ENCODE measurements at regions not wholly inside any gene's neighbourhood (a gene's known extent, or its start where the extent isn't known, plus 50 kb on each side); places are given as distances from the start of the nearest gene placed in this dataset.

- TF ChIP-seq HOXA7 (CRISPR knock-in tag; IDR thresholded peaks at IDR 0.05) (no peak), CTCF (IDR thresholded peaks at IDR 0.05) (no peak), POLR2AphosphoS2 (conservative IDR thresholded peaks at IDR 0.05; ENCODE audit: low read length) (no peak), EP300 (IDR thresholded peaks at IDR 0.05) (no peak), POLR2A (IDR thresholded peaks at IDR 0.05; ENCODE audit: low read length) (no peak), MAZ (IDR thresholded peaks at IDR 0.05; ENCODE audit: borderline replicate concordance, low read depth, low read length) (no peak), CEBPB (IDR thresholded peaks at IDR 0.05) (no peak)
- TF ChIP-seq, protein P1, sequence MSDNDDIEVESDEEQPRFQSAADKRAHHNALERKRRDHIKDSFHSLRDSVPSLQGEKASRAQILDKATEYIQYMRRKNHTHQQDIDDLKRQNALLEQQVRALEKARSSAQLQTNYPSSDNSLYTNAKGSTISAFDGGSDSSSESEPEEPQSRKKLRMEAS (IDR thresholded peaks at IDR 0.05): no peak
Observed at GRCh38 chr10:44284198-44285084, 100.5 kb downstream of the CXCL12 start.
